HFFc6 (cell line): ENCODE measurements at regions not wholly inside any gene's neighbourhood (a gene's known extent, or its start where the extent isn't known, plus 50 kb on each side); places are given as distances from the start of the nearest gene placed in this dataset.

Source experiments
- DNase-seq: peaks from one replicate; pipeline ENCODE4 v3.0.0-alpha.2; 2018
- H3K27ac Mint-ChIP-seq: 2 replicates; pipeline ENCODE4 v1.8.0; 2020; ENCODE audit warnings: mild to moderate bottlenecking, mixed read lengths
- H3K27me3 Mint-ChIP-seq: 2 replicates; pipeline ENCODE4 v1.8.0; 2021; ENCODE audit warnings: mild to moderate bottlenecking, moderate library complexity, mixed read lengths; ENCODE audit not compliant: insufficient read depth
- H3K36me3 Mint-ChIP-seq: 2 replicates; pipeline ENCODE4 v1.8.0; 2021; ENCODE audit warnings: low read depth, mixed read lengths
- H3K4me1 Mint-ChIP-seq: 2 replicates; pipeline ENCODE4 v1.8.0; 2020; ENCODE audit warnings: low read depth, mixed read lengths
- H3K4me3 Mint-ChIP-seq: 2 replicates; pipeline ENCODE4 v1.8.0; 2020; ENCODE audit warnings: mild to moderate bottlenecking, moderate library complexity, mixed read lengths
- H3K9me3 Mint-ChIP-seq: 2 replicates; pipeline ENCODE4 v1.8.0; 2020; ENCODE audit warnings: mild to moderate bottlenecking, mixed read lengths
- TF ChIP-seq, protein P1 (sequence below): fragments of 200-600 bp; sonication (generic); IDR thresholded peaks from 2 replicates; pipeline ENCODE4 v1.5.0; 2021; ENCODE audit warnings: antibody characterized with exemption, mild to moderate bottlenecking

GRCh38 chr2:211237586-211238275 is 681.3 kb downstream of the CPS1 start:
- Mint-ChIP-seq H3K27me3 (no peaks in the 10 kb centered on the region), H3K4me1 (no peaks in the 10 kb centered on the region), H3K9me3 (peaks cover 51% of the 10 kb centered on the region), H3K4me3 (no peak overlapping the region), H3K36me3 (peaks cover 4% of the 10 kb centered on the region; the same call in 1 of the 2 replicates), H3K27ac (no peak overlapping the region)
- TF ChIP-seq, protein P1, sequence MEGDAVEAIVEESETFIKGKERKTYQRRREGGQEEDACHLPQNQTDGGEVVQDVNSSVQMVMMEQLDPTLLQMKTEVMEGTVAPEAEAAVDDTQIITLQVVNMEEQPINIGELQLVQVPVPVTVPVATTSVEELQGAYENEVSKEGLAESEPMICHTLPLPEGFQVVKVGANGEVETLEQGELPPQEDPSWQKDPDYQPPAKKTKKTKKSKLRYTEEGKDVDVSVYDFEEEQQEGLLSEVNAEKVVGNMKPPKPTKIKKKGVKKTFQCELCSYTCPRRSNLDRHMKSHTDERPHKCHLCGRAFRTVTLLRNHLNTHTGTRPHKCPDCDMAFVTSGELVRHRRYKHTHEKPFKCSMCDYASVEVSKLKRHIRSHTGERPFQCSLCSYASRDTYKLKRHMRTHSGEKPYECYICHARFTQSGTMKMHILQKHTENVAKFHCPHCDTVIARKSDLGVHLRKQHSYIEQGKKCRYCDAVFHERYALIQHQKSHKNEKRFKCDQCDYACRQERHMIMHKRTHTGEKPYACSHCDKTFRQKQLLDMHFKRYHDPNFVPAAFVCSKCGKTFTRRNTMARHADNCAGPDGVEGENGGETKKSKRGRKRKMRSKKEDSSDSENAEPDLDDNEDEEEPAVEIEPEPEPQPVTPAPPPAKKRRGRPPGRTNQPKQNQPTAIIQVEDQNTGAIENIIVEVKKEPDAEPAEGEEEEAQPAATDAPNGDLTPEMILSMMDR = no peak
- DNase-seq = no peak

DNA sequence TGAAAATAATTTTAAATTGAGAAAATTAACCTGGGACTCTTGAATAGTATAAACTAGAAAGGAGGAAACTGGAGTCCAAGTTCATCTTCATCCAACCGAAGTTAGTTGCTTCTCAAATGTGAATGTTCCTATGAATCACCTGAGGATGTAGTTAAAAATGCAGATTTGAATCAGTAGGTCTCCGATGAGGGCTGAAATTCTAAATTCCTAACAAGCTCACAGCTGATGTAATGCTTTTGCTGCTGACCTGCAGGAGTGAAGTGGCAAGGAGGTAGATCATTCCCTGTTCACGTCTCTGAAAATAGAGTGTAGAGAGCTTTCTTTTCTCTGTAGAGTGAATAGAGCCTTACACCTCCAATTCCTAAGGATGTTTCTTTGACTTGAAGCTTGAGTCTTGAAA is 685.5 kb downstream of the CPS1 start:
- no peaks in the 10 kb centered on the region for H3K4me1 Mint-ChIP-seq
- TF ChIP-seq, protein P1 = no peak
- H3K27ac Mint-ChIP-seq = no peak overlapping the region
- DNase-seq = no peak
- H3K9me3 Mint-ChIP-seq = peaks cover 61% of the 10 kb centered on the region
- peaks cover 4% of the 10 kb centered on the region; the same call in 1 of the 2 replicates for H3K36me3 Mint-ChIP-seq
- no peak overlapping the region for H3K4me3 Mint-ChIP-seq
- no peaks in the 10 kb centered on the region for H3K27me3 Mint-ChIP-seq

- H3K27ac Mint-ChIP-seq = no peak overlapping the region
- no peaks in the 10 kb centered on the region for H3K36me3 Mint-ChIP-seq
- peaks cover 57% of the 10 kb centered on the region for H3K9me3 Mint-ChIP-seq
- DNase-seq = no peak
- no peaks in the 10 kb centered on the region for H3K4me1 Mint-ChIP-seq
- TF ChIP-seq, protein P1 = no peak
- no peak overlapping the region for H3K4me3 Mint-ChIP-seq
- no peaks in the 10 kb centered on the region for H3K27me3 Mint-ChIP-seq
These were observed 691.4 kb downstream of the CPS1 start for GRCh38 chr2:211247751-211248150.

GRCh38 chr2:211248841-211249240 is 692.4 kb downstream of the CPS1 start:
- no peak overlapping the region for H3K4me3 Mint-ChIP-seq
- H3K36me3 Mint-ChIP-seq = no peaks in the 10 kb centered on the region
- DNase-seq = no peak
- no peak overlapping the region for H3K27ac Mint-ChIP-seq
- H3K27me3 Mint-ChIP-seq = no peaks in the 10 kb centered on the region
- H3K4me1 Mint-ChIP-seq = no peaks in the 10 kb centered on the region
- TF ChIP-seq, protein P1 = no peak
- H3K9me3 Mint-ChIP-seq = peaks cover 56% of the 10 kb centered on the region

GRCh38 chr2:211251016-211251415 is 694.6 kb downstream of the CPS1 start:
- Mint-ChIP-seq H3K4me1 (no peaks in the 10 kb centered on the region), H3K27ac (no peak overlapping the region), H3K36me3 (no peaks in the 10 kb centered on the region), H3K27me3 (no peaks in the 10 kb centered on the region), H3K9me3 (peaks cover 44% of the 10 kb centered on the region), H3K4me3 (no peak overlapping the region)
- TF ChIP-seq, protein P1 = no peak
- DNase-seq = no peak
